ENCODE measurements at regions not wholly inside any gene's neighbourhood (a gene's known extent, or its start where the extent isn't known, plus 50 kb on each side); places are given as distances from the start of the nearest gene placed in this dataset.

DNA sequence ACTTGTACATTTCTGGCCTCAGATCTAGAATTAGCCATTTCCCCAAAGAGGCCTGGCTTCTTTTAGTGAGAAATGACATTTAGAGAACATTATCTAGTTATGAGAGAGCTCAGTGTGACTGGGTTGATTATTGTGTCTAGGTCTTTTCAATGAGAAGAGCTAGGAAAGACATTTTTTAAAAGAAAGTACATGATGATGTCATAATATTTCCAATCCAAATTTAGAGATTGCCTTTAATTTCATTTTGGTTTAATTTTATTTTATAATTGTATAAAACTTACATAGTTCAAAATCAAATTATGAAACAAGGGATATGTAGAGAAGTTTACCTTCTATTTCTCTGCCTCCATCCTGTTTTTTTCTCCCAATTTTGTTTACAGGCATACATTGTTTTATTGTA lies 354.9 kb downstream of the TMEM135 start:
- H3K36me3 ChIP-seq (ENCODE audit: control insufficient read depth in 1 of 2, insufficient read depth in 2 of 2, low read length in 2 of 2): no peaks in the 10 kb centered on the region
- H4K20me1 ChIP-seq (ENCODE audit: insufficient read depth): no peaks in the 10 kb centered on the region
- ChIA-PET RAD21 (ENCODE audit: low non-redundant PET in 1 of 2, low total read pairs in 2 of 2, uncharacterized antibody in 2 of 2, unreplicated experiment in 2 of 2) (no interaction called here), POLR2A (no interaction called here), CTCF (no interaction called here)
- ATAC-seq (no peak), DNase-seq (ENCODE audit: low read depth, low spot score) (no peak)
- no peaks in the 10 kb centered on the region for H3K9me2 ChIP-seq (ENCODE audit: insufficient read depth)
- TF ChIP-seq YY1 (IDR thresholded peaks at IDR 0.05; ENCODE audit: extremely low read depth, insufficient replicate concordance, low read depth, low read length) (no peak), TCF7L2 (IDR thresholded peaks at IDR 0.05; ENCODE audit: borderline replicate concordance, extremely low read depth, insufficient read depth, insufficient read length) (no peak), SP1 (IDR thresholded peaks at IDR 0.05; ENCODE audit: low read depth) (no peak), EGR1 (IDR thresholded peaks at IDR 0.05; ENCODE audit: low read depth) (no peak)
- TF ChIP-seq, protein P1, sequence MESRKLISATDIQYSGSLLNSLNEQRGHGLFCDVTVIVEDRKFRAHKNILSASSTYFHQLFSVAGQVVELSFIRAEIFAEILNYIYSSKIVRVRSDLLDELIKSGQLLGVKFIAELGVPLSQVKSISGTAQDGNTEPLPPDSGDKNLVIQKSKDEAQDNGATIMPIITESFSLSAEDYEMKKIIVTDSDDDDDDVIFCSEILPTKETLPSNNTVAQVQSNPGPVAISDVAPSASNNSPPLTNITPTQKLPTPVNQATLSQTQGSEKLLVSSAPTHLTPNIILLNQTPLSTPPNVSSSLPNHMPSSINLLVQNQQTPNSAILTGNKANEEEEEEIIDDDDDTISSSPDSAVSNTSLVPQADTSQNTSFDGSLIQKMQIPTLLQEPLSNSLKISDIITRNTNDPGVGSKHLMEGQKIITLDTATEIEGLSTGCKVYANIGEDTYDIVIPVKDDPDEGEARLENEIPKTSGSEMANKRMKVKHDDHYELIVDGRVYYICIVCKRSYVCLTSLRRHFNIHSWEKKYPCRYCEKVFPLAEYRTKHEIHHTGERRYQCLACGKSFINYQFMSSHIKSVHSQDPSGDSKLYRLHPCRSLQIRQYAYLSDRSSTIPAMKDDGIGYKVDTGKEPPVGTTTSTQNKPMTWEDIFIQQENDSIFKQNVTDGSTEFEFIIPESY (IDR thresholded peaks at IDR 0.05; ENCODE audit: extremely low read depth, insufficient replicate concordance, low read length): no peak
- no peak overlapping the region for H3K4me2 ChIP-seq (ENCODE audit: low read length)
- H2AFZ ChIP-seq (ENCODE audit: low read depth, low read length, poor library complexity, severe bottlenecking): no peak overlapping the region
- H3K9ac ChIP-seq (ENCODE audit: low read length): no peak overlapping the region
- H3K27me3 ChIP-seq (ENCODE audit: insufficient read depth, low read length): no peaks in the 10 kb centered on the region
- H3K79me2 ChIP-seq (ENCODE audit: insufficient read depth, low read length): no peaks in the 10 kb centered on the region
- no TSS peak for BruUV-seq (replicated peaks)
- no peak overlapping the region for H3K27ac ChIP-seq (ENCODE audit: low read depth, low read length)
- intact Hi-C loops (cut with micrococcal nuclease): no loop called here
- no peaks in the 10 kb centered on the region for H3K4me1 ChIP-seq (ENCODE audit: control insufficient read depth in 1 of 2, insufficient read depth in 2 of 2, low read length in 2 of 2)
- H3K4me3 ChIP-seq (replicated peaks in 1 of 2; ENCODE audit: low read depth in 1 of 2, low read length in 2 of 2): no peak overlapping the region
- H3K9me3 ChIP-seq (ENCODE audit: control insufficient read depth in 1 of 2, insufficient read depth in 1 of 2, low read depth in 1 of 2, low read length in 2 of 2): no peaks in the 10 kb centered on the region

DNA sequence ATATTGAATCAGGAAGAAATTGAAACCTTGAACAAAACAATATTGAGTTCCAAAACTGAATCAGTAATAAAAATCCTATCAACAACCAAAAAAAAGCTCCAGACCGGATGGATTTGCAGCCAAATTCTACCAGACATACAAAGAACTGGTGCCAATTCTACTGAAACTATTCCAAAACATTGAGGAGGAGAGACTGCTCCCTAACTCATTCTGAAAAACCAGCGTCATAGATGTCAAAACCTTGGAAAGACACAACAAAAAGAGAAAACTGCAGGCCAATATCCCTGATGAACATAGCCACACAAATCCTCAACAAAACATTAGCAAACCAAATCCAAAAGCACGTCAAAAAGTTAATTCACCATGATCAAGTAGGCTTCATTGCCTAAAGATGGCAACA lies 353.8 kb downstream of the TMEM135 start:
- Histone ChIP-seq H3K4me1 (ENCODE audit: control insufficient read depth in 1 of 2, insufficient read depth in 2 of 2, low read length in 2 of 2) (no peaks in the 10 kb centered on the region), H4K20me1 (ENCODE audit: insufficient read depth) (no peaks in the 10 kb centered on the region), H3K36me3 (ENCODE audit: control insufficient read depth in 1 of 2, insufficient read depth in 2 of 2, low read length in 2 of 2) (no peaks in the 10 kb centered on the region), H3K27me3 (ENCODE audit: insufficient read depth, low read length) (no peaks in the 10 kb centered on the region), H2AFZ (ENCODE audit: low read depth, low read length, poor library complexity, severe bottlenecking) (no peak overlapping the region), H3K79me2 (ENCODE audit: insufficient read depth, low read length) (no peaks in the 10 kb centered on the region), H3K27ac (ENCODE audit: low read depth, low read length) (no peak overlapping the region), H3K9ac (ENCODE audit: low read length) (no peak overlapping the region), H3K9me2 (ENCODE audit: insufficient read depth) (no peaks in the 10 kb centered on the region), H3K4me3 (replicated peaks in 1 of 2; ENCODE audit: low read depth in 1 of 2, low read length in 2 of 2) (no peak overlapping the region), H3K9me3 (ENCODE audit: control insufficient read depth in 1 of 2, insufficient read depth in 1 of 2, low read depth in 1 of 2, low read length in 2 of 2) (no peaks in the 10 kb centered on the region), H3K4me2 (ENCODE audit: low read length) (no peak overlapping the region)
- no peak for DNase-seq (ENCODE audit: low read depth, low spot score)
- ChIA-PET POLR2A (no interaction called here), CTCF (no interaction called here), RAD21 (ENCODE audit: low non-redundant PET in 1 of 2, low total read pairs in 2 of 2, uncharacterized antibody in 2 of 2, unreplicated experiment in 2 of 2) (no interaction called here)
- no peak for ATAC-seq
- BruUV-seq (replicated peaks): no TSS peak
- intact Hi-C loops (cut with micrococcal nuclease): loop anchor here (2.0 kb wide), 1 partner anchor 21 kb away; no protein-coding TSS in a partner anchor
- TF ChIP-seq, protein P2, sequence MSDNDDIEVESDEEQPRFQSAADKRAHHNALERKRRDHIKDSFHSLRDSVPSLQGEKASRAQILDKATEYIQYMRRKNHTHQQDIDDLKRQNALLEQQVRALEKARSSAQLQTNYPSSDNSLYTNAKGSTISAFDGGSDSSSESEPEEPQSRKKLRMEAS (IDR thresholded peaks at IDR 0.05): no peak
- TF ChIP-seq EGR1 (IDR thresholded peaks at IDR 0.05; ENCODE audit: low read depth) (no peak), CEBPB (IDR thresholded peaks at IDR 0.05; ENCODE audit: low read depth) (no peak), ELF1 (IDR thresholded peaks at IDR 0.05; ENCODE audit: borderline replicate concordance, low read depth) (no peak), FOSL1 (IDR thresholded peaks at IDR 0.05; ENCODE audit: low read depth) (no peak), JUND (IDR thresholded peaks at IDR 0.05) (no peak), CBX3 (IDR thresholded peaks at IDR 0.05; ENCODE audit: low read depth) (no peak), YY1 (IDR thresholded peaks at IDR 0.05; ENCODE audit: extremely low read depth, insufficient replicate concordance, low read depth, low read length) (no peak), EZH2 (IDR thresholded peaks at IDR 0.05) (no peak), TCF7L2 (IDR thresholded peaks at IDR 0.05; ENCODE audit: borderline replicate concordance, extremely low read depth, insufficient read depth, insufficient read length) (no peak), SP1 (IDR thresholded peaks at IDR 0.05; ENCODE audit: low read depth) (no peak)
- TF ChIP-seq, protein P3, sequence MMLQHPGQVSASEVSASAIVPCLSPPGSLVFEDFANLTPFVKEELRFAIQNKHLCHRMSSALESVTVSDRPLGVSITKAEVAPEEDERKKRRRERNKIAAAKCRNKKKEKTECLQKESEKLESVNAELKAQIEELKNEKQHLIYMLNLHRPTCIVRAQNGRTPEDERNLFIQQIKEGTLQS (IDR thresholded peaks at IDR 0.05): no peak

Measured in HCT116 (cell line).